ENCODE measurements at regions not wholly inside any gene's neighbourhood (a gene's known extent, or its start where the extent isn't known, plus 50 kb on each side); places are given as distances from the start of the nearest gene placed in this dataset.

GRCh38 chr12:97680751-97681150, 218.1 kb downstream of the RMST start:
- TF ChIP-seq EZH2 (IDR thresholded peaks at IDR 0.05), result no peak
- TF ChIP-seq, protein P1, sequence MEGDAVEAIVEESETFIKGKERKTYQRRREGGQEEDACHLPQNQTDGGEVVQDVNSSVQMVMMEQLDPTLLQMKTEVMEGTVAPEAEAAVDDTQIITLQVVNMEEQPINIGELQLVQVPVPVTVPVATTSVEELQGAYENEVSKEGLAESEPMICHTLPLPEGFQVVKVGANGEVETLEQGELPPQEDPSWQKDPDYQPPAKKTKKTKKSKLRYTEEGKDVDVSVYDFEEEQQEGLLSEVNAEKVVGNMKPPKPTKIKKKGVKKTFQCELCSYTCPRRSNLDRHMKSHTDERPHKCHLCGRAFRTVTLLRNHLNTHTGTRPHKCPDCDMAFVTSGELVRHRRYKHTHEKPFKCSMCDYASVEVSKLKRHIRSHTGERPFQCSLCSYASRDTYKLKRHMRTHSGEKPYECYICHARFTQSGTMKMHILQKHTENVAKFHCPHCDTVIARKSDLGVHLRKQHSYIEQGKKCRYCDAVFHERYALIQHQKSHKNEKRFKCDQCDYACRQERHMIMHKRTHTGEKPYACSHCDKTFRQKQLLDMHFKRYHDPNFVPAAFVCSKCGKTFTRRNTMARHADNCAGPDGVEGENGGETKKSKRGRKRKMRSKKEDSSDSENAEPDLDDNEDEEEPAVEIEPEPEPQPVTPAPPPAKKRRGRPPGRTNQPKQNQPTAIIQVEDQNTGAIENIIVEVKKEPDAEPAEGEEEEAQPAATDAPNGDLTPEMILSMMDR (IDR thresholded peaks at IDR 0.05), result no peak
